ENCODE measurements at regions not wholly inside any gene's neighbourhood (a gene's known extent, or its start where the extent isn't known, plus 50 kb on each side); places are given as distances from the start of the nearest gene placed in this dataset.

DNA sequence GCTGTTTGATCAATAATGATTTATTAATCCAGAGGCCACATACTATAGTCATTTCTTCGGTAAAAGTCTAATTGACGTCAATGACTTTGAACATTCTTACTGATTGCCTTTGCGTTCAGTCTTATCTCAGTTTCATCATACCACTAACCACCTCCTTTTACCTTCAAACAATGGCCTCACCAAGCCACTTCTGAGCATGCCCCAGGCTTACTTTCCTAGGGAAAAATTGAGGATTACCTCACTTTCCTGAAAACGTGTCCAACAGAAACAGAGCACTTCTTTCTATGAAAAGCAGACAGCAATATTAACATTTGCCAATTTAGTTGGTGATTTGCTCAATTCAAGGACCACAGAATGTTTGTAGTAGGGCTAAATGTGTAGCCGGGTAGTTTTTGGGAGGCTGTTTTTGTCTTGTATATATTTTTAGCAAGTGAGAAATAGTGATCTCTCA, 157.6 kb downstream of the KLF5 start:
- ATAC-seq (replicated peaks in 1 of 4), result no peak
- no peak overlapping the region for H3K4me3 Mint-ChIP-seq
- H3K9me3 ChIP-seq, result no peaks in the 10 kb centered on the region
- CTCF ChIA-PET, result interaction anchor here in 1 of 2 donors (0.7 kb wide), 1 partner anchor 551 kb away, joined by 10 read pairs; no protein-coding TSS in a partner anchor
- H3K4me1 ChIP-seq (ENCODE audit: control insufficient read depth in 1 of 2, extremely low read depth in 1 of 2, insufficient read depth in 2 of 2, low read length in 2 of 2), result peaks cover 0 to 6% of the 10 kb centered on the region in 2 experiments
- peaks cover 0 to 3% of the 10 kb centered on the region in 2 experiments for H3K27me3 ChIP-seq (replicated peaks in 1 of 2; ENCODE audit: control insufficient read depth in 2 of 2, extremely low read depth in 1 of 2, insufficient read depth in 2 of 2, low read length in 1 of 2)
- H3K9me3 Mint-ChIP-seq, result no peaks in the 10 kb centered on the region
- H3K4me1 Mint-ChIP-seq, result peaks cover 11 to 19% (median 11%) of the 10 kb centered on the region in 3 donors
- DNase-seq, result no peak
- no peak overlapping the region for H3K27ac Mint-ChIP-seq
- peaks cover 2 to 3% of the 10 kb centered on the region in 2 donors for H3K27me3 Mint-ChIP-seq
- POLR2A ChIA-PET, result interaction anchor here in 1 of 2 donors (0.6 kb wide), 1 partner anchor 221 kb away, joined by 4 read pairs; no protein-coding TSS in a partner anchor
- H3K4me3 ChIP-seq (ENCODE audit: control insufficient read depth in 1 of 2, extremely low read depth in 1 of 2, low read length in 1 of 2), result no peak overlapping the region
- H3K27ac ChIP-seq (ENCODE audit: low read length), result no peak overlapping the region
- WGBS (ENCODE audit: insufficient coverage), result 60% methylated on average over 3 of the region's 5 CpGs
- H3K36me3 ChIP-seq (ENCODE audit: control insufficient read depth in 2 of 2, extremely low read depth in 1 of 2, insufficient read depth in 1 of 2, low read length in 1 of 2), result no peaks in the 10 kb centered on the region
- no peaks in the 10 kb centered on the region for H3K36me3 Mint-ChIP-seq

DNA sequence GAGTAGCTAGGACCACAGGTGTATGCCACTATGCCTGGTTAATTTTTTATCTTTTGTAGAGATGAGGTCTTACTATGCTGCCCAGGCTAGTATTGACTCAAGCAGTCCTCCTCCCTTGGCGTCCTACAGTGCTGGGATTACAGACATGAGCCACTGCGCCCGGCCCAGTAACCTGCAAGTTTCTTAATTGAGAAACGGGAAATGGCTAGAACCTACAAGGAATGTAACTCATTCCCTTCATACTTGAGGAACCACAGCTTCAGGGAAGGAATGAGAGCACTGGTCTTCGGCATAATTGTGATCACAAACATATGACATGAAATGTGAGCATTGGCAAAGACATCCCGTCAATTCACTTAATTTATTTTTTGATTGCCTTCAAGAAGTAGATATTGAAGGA, 157.0 kb downstream of the KLF5 start:
- H3K4me1 Mint-ChIP-seq, result peaks cover 11 to 19% (median 11%) of the 10 kb centered on the region in 3 donors
- peaks cover 0 to 6% of the 10 kb centered on the region in 2 experiments for H3K4me1 ChIP-seq (ENCODE audit: control insufficient read depth in 1 of 2, extremely low read depth in 1 of 2, insufficient read depth in 2 of 2, low read length in 2 of 2)
- DNase-seq (no peak), ATAC-seq (replicated peaks in 1 of 4) (no peak)
- peaks cover 0 to 6% of the 10 kb centered on the region in 2 experiments for H3K27me3 ChIP-seq (replicated peaks in 1 of 2; ENCODE audit: control insufficient read depth in 2 of 2, extremely low read depth in 1 of 2, insufficient read depth in 2 of 2, low read length in 1 of 2)
- CTCF ChIA-PET, result interaction anchor here in 1 of 2 donors (0.7 kb wide), 1 partner anchor 552 kb away, joined by 10 read pairs; no protein-coding TSS in a partner anchor
- H3K27ac Mint-ChIP-seq, result no peak overlapping the region
- no peaks in the 10 kb centered on the region for H3K36me3 Mint-ChIP-seq
- no peak overlapping the region for H3K4me3 ChIP-seq (ENCODE audit: control insufficient read depth in 1 of 2, extremely low read depth in 1 of 2, low read length in 1 of 2)
- H3K27me3 Mint-ChIP-seq, result peaks cover 2 to 3% of the 10 kb centered on the region in 2 donors
- H3K4me3 Mint-ChIP-seq, result no peak overlapping the region
- H3K9me3 ChIP-seq, result no peaks in the 10 kb centered on the region
- WGBS (ENCODE audit: insufficient coverage), result 90% methylated on average over 2 of the region's 6 CpGs
- POLR2A ChIA-PET, result no interaction called here
- no peaks in the 10 kb centered on the region for H3K36me3 ChIP-seq (ENCODE audit: control insufficient read depth in 2 of 2, extremely low read depth in 1 of 2, insufficient read depth in 1 of 2, low read length in 1 of 2)
- H3K27ac ChIP-seq (ENCODE audit: low read length), result no peak overlapping the region
- no peaks in the 10 kb centered on the region for H3K9me3 Mint-ChIP-seq

DNA sequence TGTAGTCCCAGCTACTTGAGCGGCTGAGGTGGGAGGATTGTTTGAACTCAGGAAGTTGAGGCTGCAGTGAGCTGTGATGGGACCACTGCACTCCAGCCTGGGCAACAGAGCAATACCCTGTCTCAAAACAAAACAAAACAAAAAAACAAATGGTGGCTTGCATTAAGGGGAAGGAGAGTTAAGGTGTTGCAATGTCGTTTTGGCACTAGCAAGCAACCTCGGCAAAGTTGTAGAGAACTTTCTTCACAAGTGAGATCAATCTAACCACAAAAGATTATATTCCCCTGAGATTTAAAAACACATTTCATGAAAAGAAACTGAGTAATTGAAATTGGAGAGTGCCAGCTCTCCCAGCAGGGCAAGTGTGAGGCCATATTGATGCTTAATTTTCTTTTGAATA, 153.7 kb downstream of the KLF5 start:
- H3K27me3 Mint-ChIP-seq, result peaks cover 0 to 3% of the 10 kb centered on the region in 2 donors
- H3K27ac Mint-ChIP-seq, result peak overlapping the region in 1 of 2 donors; percentile 69
- ATAC-seq (replicated peaks in 1 of 4) (peak in 2 of 4 experiments; percentile 26 to 55), DNase-seq (no peak)
- no peaks in the 10 kb centered on the region for H3K9me3 Mint-ChIP-seq
- Histone ChIP-seq H3K36me3 (ENCODE audit: control insufficient read depth in 2 of 2, extremely low read depth in 1 of 2, insufficient read depth in 1 of 2, low read length in 1 of 2) (no peaks in the 10 kb centered on the region), H3K27ac (ENCODE audit: low read length) (no peak overlapping the region), H3K4me1 (ENCODE audit: control insufficient read depth in 1 of 2, extremely low read depth in 1 of 2, insufficient read depth in 2 of 2, low read length in 2 of 2) (peaks cover 0 to 6% of the 10 kb centered on the region in 2 experiments), H3K4me3 (ENCODE audit: control insufficient read depth in 1 of 2, extremely low read depth in 1 of 2, low read length in 1 of 2) (no peak overlapping the region), H3K27me3 (replicated peaks in 1 of 2; ENCODE audit: control insufficient read depth in 2 of 2, extremely low read depth in 1 of 2, insufficient read depth in 2 of 2, low read length in 1 of 2) (peaks cover 0 to 6% of the 10 kb centered on the region in 2 experiments), H3K9me3 (no peaks in the 10 kb centered on the region)
- H3K36me3 Mint-ChIP-seq, result no peaks in the 10 kb centered on the region
- CTCF ChIA-PET, result interaction anchor here in 1 of 2 donors (0.6 kb wide), 1 partner anchor 1536 kb away, joined by 3 read pairs; no protein-coding TSS in a partner anchor
- POLR2A ChIA-PET, result interaction anchor here in 1 of 2 donors (0.6 kb wide), 1 partner anchor 73 kb away, joined by 10 read pairs; no protein-coding TSS in a partner anchor
- WGBS (ENCODE audit: insufficient coverage), result no CpG with 5 or more reads among the region's 3 CpGs
- H3K4me3 Mint-ChIP-seq, result peak overlapping the region in 1 of 3 donors; percentile 35
- H3K4me1 Mint-ChIP-seq, result peaks cover 11 to 19% (median 11%) of the 10 kb centered on the region in 3 donors

DNA sequence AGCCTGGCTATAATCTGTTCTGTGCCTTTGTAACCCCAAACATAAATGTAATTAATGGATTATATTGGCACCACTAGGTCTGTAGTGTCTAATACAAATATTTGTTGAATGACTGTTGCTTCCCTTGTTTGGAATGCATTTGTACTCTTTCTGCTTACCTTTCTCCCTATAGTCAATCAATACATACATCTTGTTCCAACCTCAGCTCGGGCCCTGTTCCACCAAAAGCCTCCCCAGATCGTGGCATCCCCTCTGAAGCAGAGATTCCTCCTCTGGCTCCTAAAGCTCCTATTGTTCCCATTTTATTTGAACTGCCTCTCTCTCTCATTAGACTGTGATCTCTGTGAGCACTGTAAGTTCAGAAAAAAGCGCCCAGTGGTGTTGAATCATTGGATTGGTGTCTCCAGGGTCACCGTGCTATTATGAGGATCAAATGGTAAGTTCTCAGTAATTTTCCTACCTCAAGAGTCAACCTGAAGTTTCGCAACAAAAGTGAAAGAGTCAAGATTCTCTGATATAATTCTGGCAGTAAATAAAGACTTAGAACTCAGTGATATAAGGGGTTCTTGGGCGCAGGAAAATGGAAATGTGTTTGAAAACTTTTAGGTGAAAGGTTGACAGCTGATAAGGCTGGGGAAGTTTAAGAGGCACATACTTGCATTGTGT, 151.5 kb downstream of the KLF5 start:
- no peak for DNase-seq
- no peak overlapping the region for H3K4me3 ChIP-seq (ENCODE audit: control insufficient read depth in 1 of 2, extremely low read depth in 1 of 2, low read length in 1 of 2)
- ATAC-seq (replicated peaks in 1 of 4), result no peak
- no peaks in the 10 kb centered on the region for H3K9me3 ChIP-seq
- ChIA-PET POLR2A (no interaction called here), CTCF (interaction anchor here in 1 of 2 donors (0.6 kb wide), 1 partner anchor 399 kb away, joined by 4 read pairs; no protein-coding TSS in a partner anchor)
- peaks cover 0 to 12% of the 10 kb centered on the region in 2 experiments for H3K27me3 ChIP-seq (replicated peaks in 1 of 2; ENCODE audit: control insufficient read depth in 2 of 2, extremely low read depth in 1 of 2, insufficient read depth in 2 of 2, low read length in 1 of 2)
- no peaks in the 10 kb centered on the region for H3K36me3 ChIP-seq (ENCODE audit: control insufficient read depth in 2 of 2, extremely low read depth in 1 of 2, insufficient read depth in 1 of 2, low read length in 1 of 2)
- Mint-ChIP-seq H3K27ac (no peak overlapping the region), H3K27me3 (peaks cover under 1 to 8% of the 10 kb centered on the region in 2 donors), H3K4me3 (no peak overlapping the region), H3K4me1 (peaks cover 6 to 10% (median 6%) of the 10 kb centered on the region in 3 donors), H3K36me3 (no peaks in the 10 kb centered on the region), H3K9me3 (no peaks in the 10 kb centered on the region)
- peaks cover 0 to 6% of the 10 kb centered on the region in 2 experiments for H3K4me1 ChIP-seq (ENCODE audit: control insufficient read depth in 1 of 2, extremely low read depth in 1 of 2, insufficient read depth in 2 of 2, low read length in 2 of 2)
- 50% methylated on average over 2 of the region's 6 CpGs for WGBS (ENCODE audit: insufficient coverage)
- no peak overlapping the region for H3K27ac ChIP-seq (ENCODE audit: low read length)

DNA sequence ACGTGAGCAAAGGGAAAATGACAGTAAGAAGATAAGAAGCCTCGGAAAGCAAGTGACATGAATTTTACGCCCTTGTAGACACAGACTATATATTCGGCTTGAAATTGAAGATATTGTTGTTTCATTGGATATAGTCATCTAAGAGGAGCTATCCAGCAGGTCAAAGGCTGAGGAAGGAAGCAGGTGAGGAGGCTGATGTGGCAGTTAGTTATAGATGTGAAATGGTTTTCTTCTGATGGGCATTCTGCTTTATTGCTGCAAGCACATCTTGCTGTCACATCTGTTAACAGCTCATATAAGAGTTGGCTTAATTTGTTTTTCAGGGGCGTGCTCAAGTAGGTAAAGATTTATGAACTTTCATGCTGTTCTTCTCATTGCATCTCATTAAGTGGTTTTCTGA, 146.1 kb downstream of the KLF5 start:
- Histone ChIP-seq H3K36me3 (ENCODE audit: control insufficient read depth in 2 of 2, extremely low read depth in 1 of 2, insufficient read depth in 1 of 2, low read length in 1 of 2) (no peaks in the 10 kb centered on the region), H3K4me3 (ENCODE audit: control insufficient read depth in 1 of 2, extremely low read depth in 1 of 2, low read length in 1 of 2) (no peak overlapping the region), H3K4me1 (ENCODE audit: control insufficient read depth in 1 of 2, extremely low read depth in 1 of 2, insufficient read depth in 2 of 2, low read length in 2 of 2) (no peaks in the 10 kb centered on the region), H3K27me3 (replicated peaks in 1 of 2; ENCODE audit: control insufficient read depth in 2 of 2, extremely low read depth in 1 of 2, insufficient read depth in 2 of 2, low read length in 1 of 2) (peaks cover 0 to 14% of the 10 kb centered on the region in 2 experiments), H3K9me3 (no peaks in the 10 kb centered on the region), H3K27ac (ENCODE audit: low read length) (no peak overlapping the region)
- CTCF ChIA-PET, result no interaction called here
- 77% methylated on average over 4 of the region's 5 CpGs for WGBS (ENCODE audit: insufficient coverage)
- no peak for ATAC-seq (replicated peaks in 1 of 4)
- POLR2A ChIA-PET, result no interaction called here
- Mint-ChIP-seq H3K27ac (no peak overlapping the region), H3K4me1 (no peaks in the 10 kb centered on the region), H3K9me3 (no peaks in the 10 kb centered on the region), H3K27me3 (peaks cover 22 to 30% of the 10 kb centered on the region in 2 donors), H3K4me3 (no peak overlapping the region), H3K36me3 (no peaks in the 10 kb centered on the region)
- DNase-seq, result no peak

GRCh38 chr13:73201626-73202025, 142.8 kb downstream of the KLF5 start:
- H3K27me3 Mint-ChIP-seq, result peaks cover 22 to 26% of the 10 kb centered on the region in 2 donors
- no peaks in the 10 kb centered on the region for H3K36me3 Mint-ChIP-seq
- H3K4me3 Mint-ChIP-seq, result no peak overlapping the region
- 100% methylated on average over 1 of the region's 2 CpGs for WGBS (ENCODE audit: insufficient coverage)
- H3K4me3 ChIP-seq (ENCODE audit: control insufficient read depth in 1 of 2, extremely low read depth in 1 of 2, low read length in 1 of 2), result no peak overlapping the region
- ChIA-PET CTCF (no interaction called here), POLR2A (interaction anchor here in 1 of 2 donors (0.7 kb wide), 1 partner anchor 237 kb away, joined by 3 read pairs; no protein-coding TSS in a partner anchor)
- no peak for ATAC-seq (replicated peaks in 1 of 4)
- no peaks in the 10 kb centered on the region for H3K9me3 Mint-ChIP-seq
- no peak for DNase-seq
- H3K36me3 ChIP-seq (ENCODE audit: control insufficient read depth in 2 of 2, extremely low read depth in 1 of 2, insufficient read depth in 1 of 2, low read length in 1 of 2), result no peaks in the 10 kb centered on the region
- H3K27ac Mint-ChIP-seq, result no peak overlapping the region
- no peak overlapping the region for H3K27ac ChIP-seq (ENCODE audit: low read length)
- H3K9me3 ChIP-seq, result no peaks in the 10 kb centered on the region
- H3K4me1 ChIP-seq (ENCODE audit: control insufficient read depth in 1 of 2, extremely low read depth in 1 of 2, insufficient read depth in 2 of 2, low read length in 2 of 2), result no peaks in the 10 kb centered on the region
- peaks cover 0 to 14% of the 10 kb centered on the region in 2 experiments for H3K27me3 ChIP-seq (replicated peaks in 1 of 2; ENCODE audit: control insufficient read depth in 2 of 2, extremely low read depth in 1 of 2, insufficient read depth in 2 of 2, low read length in 1 of 2)
- H3K4me1 Mint-ChIP-seq, result no peaks in the 10 kb centered on the region

Measured in T-cell (primary cell).